ENCODE measurements at regions not wholly inside any gene's neighbourhood (a gene's known extent, or its start where the extent isn't known, plus 50 kb on each side); places are given as distances from the start of the nearest gene placed in this dataset.

- DNase-seq (ENCODE audit: low read depth), result no peak
- H3K4me3 ChIP-seq (ENCODE audit: low read depth, low read length), result no peak overlapping the region
- no peak for TF ChIP-seq CTCF (IDR thresholded peaks at IDR 0.05; ENCODE audit: low read depth, low read length, missing control alignments)
These were observed 1724.0 kb downstream of the RPA4 start for GRCh38 chrX:98607739-98608138.

GRCh38 chrX:98627645-98628044 is 1743.9 kb downstream of the RPA4 start:
- DNase-seq (ENCODE audit: low read depth), result no peak
- no peak for TF ChIP-seq CTCF (IDR thresholded peaks at IDR 0.05; ENCODE audit: low read depth, low read length, missing control alignments)
- H3K4me3 ChIP-seq (ENCODE audit: low read depth, low read length), result no peak overlapping the region

GRCh38 chrX:98637451-98637850 is 1753.7 kb downstream of the RPA4 start:
- DNase-seq (ENCODE audit: low read depth), result no peak
- no peak for TF ChIP-seq CTCF (IDR thresholded peaks at IDR 0.05; ENCODE audit: low read depth, low read length, missing control alignments)
- H3K4me3 ChIP-seq (ENCODE audit: low read depth, low read length), result no peak overlapping the region

GRCh38 chrX:98646351-98646750 is 1762.6 kb downstream of the RPA4 start:
- DNase-seq (ENCODE audit: low read depth), result no peak
- H3K4me3 ChIP-seq (ENCODE audit: low read depth, low read length), result no peak overlapping the region
- TF ChIP-seq CTCF (IDR thresholded peaks at IDR 0.05; ENCODE audit: low read depth, low read length, missing control alignments), result no peak

GRCh38 chrX:98654565-98654964 is 1755.5 kb downstream of the PCDH19 start:
- TF ChIP-seq CTCF (IDR thresholded peaks at IDR 0.05; ENCODE audit: low read depth, low read length, missing control alignments), result no peak
- DNase-seq (ENCODE audit: low read depth), result no peak
- no peak overlapping the region for H3K4me3 ChIP-seq (ENCODE audit: low read depth, low read length)
